ENCODE measurements at regions not wholly inside any gene's neighbourhood (a gene's known extent, or its start where the extent isn't known, plus 50 kb on each side); places are given as distances from the start of the nearest gene placed in this dataset.

DNA sequence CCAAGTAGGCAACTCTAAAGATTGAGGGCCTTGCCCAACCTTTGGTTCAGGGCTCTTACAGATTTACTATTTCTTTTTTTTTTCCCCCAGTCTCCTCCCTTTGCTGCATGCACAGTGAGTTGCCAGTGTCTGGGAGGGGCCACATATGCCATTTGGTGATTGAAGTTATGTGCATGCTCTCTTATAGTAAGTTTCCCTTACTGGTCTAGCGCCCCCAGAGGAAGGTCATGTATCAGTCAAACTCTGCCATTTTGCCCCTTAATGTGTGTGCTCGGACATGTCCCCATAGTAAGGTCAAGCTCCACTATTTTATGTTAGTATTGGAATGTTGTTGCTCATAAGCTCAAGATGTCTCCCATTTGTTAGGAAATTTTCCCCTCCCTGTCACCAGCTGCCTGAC, 1138.0 kb upstream of the SLC10A2 start:
- Histone ChIP-seq H3K27me3 (no peaks in the 10 kb centered on the region), H3K4me3 (no peak overlapping the region), H3K4me1 (no peaks in the 10 kb centered on the region), H3K27ac (no peak overlapping the region), H3K36me3 (no peaks in the 10 kb centered on the region), H3K9me3 (no peaks in the 10 kb centered on the region)
- no peak for TF ChIP-seq CTCF (IDR thresholded peaks at IDR 0.05)
- TF ChIP-seq POLR2AphosphoS5 (IDR thresholded peaks at IDR 0.05), result no peak
- no peak for TF ChIP-seq POLR2A (IDR thresholded peaks at IDR 0.05)
- DNase-seq (ENCODE audit: low spot score in 2 of 2), result no peak
- intact Hi-C loops (cut with DNase I; ENCODE audit: low total_unique reads), result no loop called here

- Histone ChIP-seq H3K4me3 (no peak overlapping the region), H3K27ac (no peak overlapping the region), H3K4me1 (no peaks in the 10 kb centered on the region), H3K9me3 (no peaks in the 10 kb centered on the region), H3K36me3 (no peaks in the 10 kb centered on the region), H3K27me3 (no peaks in the 10 kb centered on the region)
- no peak for DNase-seq (ENCODE audit: low spot score in 2 of 2)
- TF ChIP-seq POLR2AphosphoS5 (IDR thresholded peaks at IDR 0.05) (no peak), CTCF (IDR thresholded peaks at IDR 0.05) (no peak), POLR2A (IDR thresholded peaks at IDR 0.05) (no peak)
- intact Hi-C loops (cut with DNase I; ENCODE audit: low total_unique reads), result no loop called here
These were observed 1132.6 kb upstream of the SLC10A2 start for GRCh38 chr13:104198801-104199200.

GRCh38 chr13:104196611-104197010, 1130.4 kb upstream of the SLC10A2 start:
- no peaks in the 10 kb centered on the region for H3K9me3 ChIP-seq
- no peaks in the 10 kb centered on the region for H3K4me1 ChIP-seq
- no peak overlapping the region for H3K4me3 ChIP-seq
- no peak overlapping the region for H3K27ac ChIP-seq
- intact Hi-C loops (cut with DNase I; ENCODE audit: low total_unique reads), result no loop called here
- TF ChIP-seq CTCF (IDR thresholded peaks at IDR 0.05), result no peak
- no peak for TF ChIP-seq POLR2AphosphoS5 (IDR thresholded peaks at IDR 0.05)
- TF ChIP-seq POLR2A (IDR thresholded peaks at IDR 0.05), result no peak
- DNase-seq (ENCODE audit: low spot score in 2 of 2), result no peak
- H3K27me3 ChIP-seq, result no peaks in the 10 kb centered on the region
- no peaks in the 10 kb centered on the region for H3K36me3 ChIP-seq

GRCh38 chr13:104181526-104182231, 1115.5 kb upstream of the SLC10A2 start:
- intact Hi-C loops (cut with DNase I; ENCODE audit: low total_unique reads), result no loop called here
- TF ChIP-seq CTCF (IDR thresholded peaks at IDR 0.05), result no peak
- TF ChIP-seq POLR2AphosphoS5 (IDR thresholded peaks at IDR 0.05), result no peak
- no peak for TF ChIP-seq POLR2A (IDR thresholded peaks at IDR 0.05)
- no peak overlapping the region for H3K4me3 ChIP-seq
- no peaks in the 10 kb centered on the region for H3K27me3 ChIP-seq
- no peaks in the 10 kb centered on the region for H3K9me3 ChIP-seq
- no peaks in the 10 kb centered on the region for H3K36me3 ChIP-seq
- DNase-seq (ENCODE audit: low spot score in 2 of 2), result no peak
- no peak overlapping the region for H3K27ac ChIP-seq
- H3K4me1 ChIP-seq, result no peaks in the 10 kb centered on the region

GRCh38 chr13:104170980-104171555, 1104.9 kb upstream of the SLC10A2 start:
- no peak overlapping the region for H3K27ac ChIP-seq
- no peak for DNase-seq (ENCODE audit: low spot score in 2 of 2)
- no peak for TF ChIP-seq CTCF (IDR thresholded peaks at IDR 0.05)
- TF ChIP-seq POLR2A (IDR thresholded peaks at IDR 0.05), result no peak
- TF ChIP-seq POLR2AphosphoS5 (IDR thresholded peaks at IDR 0.05), result no peak
- H3K27me3 ChIP-seq, result no peaks in the 10 kb centered on the region
- no peaks in the 10 kb centered on the region for H3K9me3 ChIP-seq
- no peak overlapping the region for H3K4me3 ChIP-seq
- intact Hi-C loops (cut with DNase I; ENCODE audit: low total_unique reads), result no loop called here
- H3K4me1 ChIP-seq, result no peaks in the 10 kb centered on the region
- no peaks in the 10 kb centered on the region for H3K36me3 ChIP-seq

All from breast epithelium (tissue), 4 donors.